SK-N-SH treated with all-trans-retinoic acid at 6 μM for 48 hours (cell line): ENCODE measurements at regions not wholly inside any gene's neighbourhood (a gene's known extent, or its start where the extent isn't known, plus 50 kb on each side); places are given as distances from the start of the nearest gene placed in this dataset.

Source experiments
- CSDC2 ChIP-seq: fragments of 250-450 bp; sonication (Bioruptor Pico); IDR thresholded peaks from 2 replicates; pipeline ENCODE4 v1.5.0; 2020; ENCODE audit warnings: mild to moderate bottlenecking, moderate library complexity
- GLIS3 ChIP-seq: fragments of 250-450 bp; sonication (Bioruptor Pico); IDR thresholded peaks from 2 replicates; pipeline ENCODE4 v1.5.0; 2020; ENCODE audit warnings: mild to moderate bottlenecking, moderate library complexity
- ZNF8 ChIP-seq: fragments of 450-650 bp; formaldehyde crosslinking; IDR thresholded peaks from 2 replicates; pipeline ENCODE4 v1.5.0; 2020; ENCODE audit warnings: mild to moderate bottlenecking, moderate library complexity
- TF ChIP-seq, protein P1 (sequence below): fragments of 250-450 bp; sonication (Bioruptor Pico); IDR thresholded peaks from 2 replicates; pipeline ENCODE4 v1.8.0; 2020; ENCODE audit warnings: mild to moderate bottlenecking, moderate library complexity, borderline replicate concordance

- TF ChIP-seq ZNF8: no peak
- no peak for TF ChIP-seq GLIS3 (CRISPR knock-in tag)
- TF ChIP-seq CSDC2: no peak
- TF ChIP-seq, protein P1, sequence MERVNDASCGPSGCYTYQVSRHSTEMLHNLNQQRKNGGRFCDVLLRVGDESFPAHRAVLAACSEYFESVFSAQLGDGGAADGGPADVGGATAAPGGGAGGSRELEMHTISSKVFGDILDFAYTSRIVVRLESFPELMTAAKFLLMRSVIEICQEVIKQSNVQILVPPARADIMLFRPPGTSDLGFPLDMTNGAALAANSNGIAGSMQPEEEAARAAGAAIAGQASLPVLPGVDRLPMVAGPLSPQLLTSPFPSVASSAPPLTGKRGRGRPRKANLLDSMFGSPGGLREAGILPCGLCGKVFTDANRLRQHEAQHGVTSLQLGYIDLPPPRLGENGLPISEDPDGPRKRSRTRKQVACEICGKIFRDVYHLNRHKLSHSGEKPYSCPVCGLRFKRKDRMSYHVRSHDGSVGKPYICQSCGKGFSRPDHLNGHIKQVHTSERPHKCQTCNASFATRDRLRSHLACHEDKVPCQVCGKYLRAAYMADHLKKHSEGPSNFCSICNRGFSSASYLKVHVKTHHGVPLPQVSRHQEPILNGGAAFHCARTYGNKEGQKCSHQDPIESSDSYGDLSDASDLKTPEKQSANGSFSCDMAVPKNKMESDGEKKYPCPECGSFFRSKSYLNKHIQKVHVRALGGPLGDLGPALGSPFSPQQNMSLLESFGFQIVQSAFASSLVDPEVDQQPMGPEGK: no peak
Measured at GRCh38 chr1:218898921-218899320, 274.8 kb upstream of the LYPLAL1 start.
